GM23248 (cell line): ENCODE measurements at regions not wholly inside any gene's neighbourhood (a gene's known extent, or its start where the extent isn't known, plus 50 kb on each side); places are given as distances from the start of the nearest gene placed in this dataset.
"Not testable (repeated sequence)": the region's sequence is repeated elsewhere in the genome, so short reads cannot be mapped to it uniquely, and the experiment has no call there.

ENCODE experiments used
- EZH2 ChIP-seq: fragments of 200-600 bp; sonication (generic); IDR thresholded peaks from 2 replicates; pipeline ENCODE4 v1.6.1; 2018; ENCODE audit warnings: antibody characterized with exemption, mild to moderate bottlenecking; ENCODE audit not compliant: insufficient read depth, poor library complexity, severe bottlenecking
- EZH2phosphoT487 ChIP-seq: fragments of 200-600 bp; sonication (generic); IDR thresholded peaks from 2 replicates; pipeline ENCODE4 v1.6.1; 2018; ENCODE audit warnings: antibody characterized with exemption, moderate library complexity, mild to moderate bottlenecking, low read depth; ENCODE audit not compliant: insufficient read depth

- TF ChIP-seq EZH2, EZH2phosphoT487: not testable (repeated sequence)
These were observed 102.6 kb downstream of the XKR3 start for GRCh38 chr22:16722564-16722963.
